ENCODE measurements at regions not wholly inside any gene's neighbourhood (a gene's known extent, or its start where the extent isn't known, plus 50 kb on each side); places are given as distances from the start of the nearest gene placed in this dataset.

DNA sequence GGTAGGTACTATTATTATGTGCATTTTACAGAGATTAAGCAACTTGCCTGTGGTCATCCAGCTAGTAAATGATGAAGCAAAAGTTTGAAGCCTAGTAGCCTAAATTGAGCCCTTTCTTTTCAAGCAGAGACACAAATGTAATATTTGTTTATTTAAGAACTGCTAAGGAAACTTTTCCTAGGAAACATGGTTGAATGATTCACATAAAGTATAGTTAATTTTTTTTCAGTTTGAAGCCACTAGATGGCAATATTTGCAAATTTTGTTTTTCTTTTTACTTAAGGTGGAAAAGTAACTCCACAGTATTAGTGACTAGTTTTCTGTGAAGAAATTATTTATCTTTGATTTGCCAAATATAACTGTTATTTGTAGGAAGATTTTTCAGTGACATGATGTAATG lies 52.8 kb upstream of the ANKRD17 start:
- TF ChIP-seq, protein P1, sequence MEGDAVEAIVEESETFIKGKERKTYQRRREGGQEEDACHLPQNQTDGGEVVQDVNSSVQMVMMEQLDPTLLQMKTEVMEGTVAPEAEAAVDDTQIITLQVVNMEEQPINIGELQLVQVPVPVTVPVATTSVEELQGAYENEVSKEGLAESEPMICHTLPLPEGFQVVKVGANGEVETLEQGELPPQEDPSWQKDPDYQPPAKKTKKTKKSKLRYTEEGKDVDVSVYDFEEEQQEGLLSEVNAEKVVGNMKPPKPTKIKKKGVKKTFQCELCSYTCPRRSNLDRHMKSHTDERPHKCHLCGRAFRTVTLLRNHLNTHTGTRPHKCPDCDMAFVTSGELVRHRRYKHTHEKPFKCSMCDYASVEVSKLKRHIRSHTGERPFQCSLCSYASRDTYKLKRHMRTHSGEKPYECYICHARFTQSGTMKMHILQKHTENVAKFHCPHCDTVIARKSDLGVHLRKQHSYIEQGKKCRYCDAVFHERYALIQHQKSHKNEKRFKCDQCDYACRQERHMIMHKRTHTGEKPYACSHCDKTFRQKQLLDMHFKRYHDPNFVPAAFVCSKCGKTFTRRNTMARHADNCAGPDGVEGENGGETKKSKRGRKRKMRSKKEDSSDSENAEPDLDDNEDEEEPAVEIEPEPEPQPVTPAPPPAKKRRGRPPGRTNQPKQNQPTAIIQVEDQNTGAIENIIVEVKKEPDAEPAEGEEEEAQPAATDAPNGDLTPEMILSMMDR (IDR thresholded peaks at IDR 0.05), result peak in 4 of 6 experiments; percentile 19 to 48 (median 30)
- TF ChIP-seq POLR2A (IDR thresholded peaks at IDR 0.05), result no peak
